NB4 (cell line): ENCODE measurements at regions not wholly inside any gene's neighbourhood (a gene's known extent, or its start where the extent isn't known, plus 50 kb on each side); places are given as distances from the start of the nearest gene placed in this dataset.

ENCODE experiments used
- DNase-seq: peaks from one replicate; pipeline ENCODE4 v3.0.0; 2010; ENCODE audit warnings: low read depth
- H3K4me3 ChIP-seq: one replicate; pipeline ENCODE4 v1.5.1; 2011; ENCODE audit warnings: mild to moderate bottlenecking, low read depth, low read length, moderate library complexity
- MYC ChIP-seq: IDR thresholded peaks from 2 replicates; pipeline ENCODE4 v1.6.1; 2011; ENCODE audit warnings: low read depth, low read length
- POLR2A ChIP-seq: IDR thresholded peaks from 2 replicates; pipeline ENCODE4 v1.6.1; 2011; ENCODE audit warnings: mild to moderate bottlenecking; ENCODE audit not compliant: insufficient read length; ENCODE audit errors: extremely low read depth
- TF ChIP-seq, protein P1 (sequence below): IDR thresholded peaks from 2 replicates; pipeline ENCODE4 v1.6.1; 2011; ENCODE audit warnings: low read depth, low read length
- TF ChIP-seq, protein P2 (sequence below): IDR thresholded peaks from one replicate; pipeline ENCODE4 v1.5.1; 2012; ENCODE audit warnings: low read depth, low read length

DNA sequence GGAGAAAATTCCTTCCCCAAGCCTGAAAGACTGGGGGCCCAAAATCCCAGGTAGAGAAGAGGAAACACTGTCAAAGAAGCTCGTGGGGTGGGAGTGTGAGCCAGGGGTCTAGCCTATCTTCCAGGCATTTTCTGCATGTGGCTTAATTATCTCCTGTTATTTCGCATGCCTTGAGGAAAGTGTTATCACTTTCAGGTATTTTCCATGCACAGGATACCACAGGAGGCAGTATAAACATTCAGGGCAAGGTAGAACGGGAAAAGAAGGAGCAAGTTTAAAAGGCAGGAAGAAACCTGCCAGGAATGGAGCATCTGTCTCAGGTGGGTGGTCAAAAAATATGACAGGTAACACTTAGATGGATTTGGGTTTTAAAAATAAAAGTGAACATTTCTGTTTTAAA, 575.3 kb upstream of the ZNF385D start:
- H3K4me3 ChIP-seq = no peak overlapping the region
- TF ChIP-seq, protein P1, sequence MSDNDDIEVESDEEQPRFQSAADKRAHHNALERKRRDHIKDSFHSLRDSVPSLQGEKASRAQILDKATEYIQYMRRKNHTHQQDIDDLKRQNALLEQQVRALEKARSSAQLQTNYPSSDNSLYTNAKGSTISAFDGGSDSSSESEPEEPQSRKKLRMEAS = no peak
- TF ChIP-seq MYC (no peak), POLR2A (no peak)
- TF ChIP-seq, protein P2, sequence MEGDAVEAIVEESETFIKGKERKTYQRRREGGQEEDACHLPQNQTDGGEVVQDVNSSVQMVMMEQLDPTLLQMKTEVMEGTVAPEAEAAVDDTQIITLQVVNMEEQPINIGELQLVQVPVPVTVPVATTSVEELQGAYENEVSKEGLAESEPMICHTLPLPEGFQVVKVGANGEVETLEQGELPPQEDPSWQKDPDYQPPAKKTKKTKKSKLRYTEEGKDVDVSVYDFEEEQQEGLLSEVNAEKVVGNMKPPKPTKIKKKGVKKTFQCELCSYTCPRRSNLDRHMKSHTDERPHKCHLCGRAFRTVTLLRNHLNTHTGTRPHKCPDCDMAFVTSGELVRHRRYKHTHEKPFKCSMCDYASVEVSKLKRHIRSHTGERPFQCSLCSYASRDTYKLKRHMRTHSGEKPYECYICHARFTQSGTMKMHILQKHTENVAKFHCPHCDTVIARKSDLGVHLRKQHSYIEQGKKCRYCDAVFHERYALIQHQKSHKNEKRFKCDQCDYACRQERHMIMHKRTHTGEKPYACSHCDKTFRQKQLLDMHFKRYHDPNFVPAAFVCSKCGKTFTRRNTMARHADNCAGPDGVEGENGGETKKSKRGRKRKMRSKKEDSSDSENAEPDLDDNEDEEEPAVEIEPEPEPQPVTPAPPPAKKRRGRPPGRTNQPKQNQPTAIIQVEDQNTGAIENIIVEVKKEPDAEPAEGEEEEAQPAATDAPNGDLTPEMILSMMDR = no peak
- no peak for DNase-seq

DNA sequence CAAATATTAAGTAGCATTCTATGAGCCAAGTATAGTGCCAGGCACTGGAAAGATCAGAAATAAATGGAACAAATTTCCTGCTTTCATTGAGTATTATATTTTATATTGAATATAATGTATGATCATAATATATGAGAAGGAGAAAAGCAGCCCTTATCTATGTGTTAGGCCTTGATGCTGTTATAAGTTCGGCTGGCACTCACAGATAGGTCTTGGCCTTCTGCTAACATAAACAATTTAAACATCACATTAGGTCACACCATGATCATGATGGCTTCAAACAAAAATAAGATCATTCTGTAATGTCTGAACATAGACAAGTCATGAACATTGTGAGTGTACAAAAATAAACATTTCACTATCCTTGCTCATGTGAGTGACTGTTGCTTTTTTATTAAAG, 584.0 kb upstream of the ZNF385D start:
- no peak for DNase-seq
- no peak overlapping the region for H3K4me3 ChIP-seq
- TF ChIP-seq, protein P2 = no peak
- TF ChIP-seq, protein P1 = no peak
- TF ChIP-seq MYC (no peak), POLR2A (no peak)

DNA sequence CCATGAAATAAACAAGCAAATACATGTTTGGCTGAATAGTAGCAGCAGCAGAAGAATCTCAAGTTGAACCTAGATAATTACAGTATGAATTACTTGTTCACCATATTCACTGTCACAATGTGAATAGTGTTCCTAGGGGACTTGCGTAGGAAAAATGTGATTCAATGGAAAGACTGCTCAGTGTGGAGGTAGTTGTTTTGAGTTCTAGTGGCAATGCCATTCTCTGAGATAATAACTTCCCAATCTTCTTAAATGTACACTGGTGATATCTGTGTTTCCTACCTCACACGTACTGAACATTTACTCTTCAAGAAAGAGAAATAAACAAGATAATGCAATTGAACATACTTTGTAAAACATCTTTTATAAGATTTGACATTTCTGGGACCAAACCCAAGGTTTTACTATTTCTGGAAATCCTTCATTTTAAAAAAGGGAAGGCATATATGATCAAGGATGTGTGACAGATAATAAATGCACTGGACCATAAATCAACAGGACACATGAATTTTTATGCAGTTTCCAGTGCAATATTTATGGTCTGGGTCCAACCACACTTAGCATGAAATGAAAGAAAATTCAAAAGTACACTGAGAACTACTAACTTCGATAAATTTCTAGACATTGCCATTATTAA, 598.3 kb upstream of the ZNF385D start:
- DNase-seq = no peak
- TF ChIP-seq, protein P2 = no peak
- TF ChIP-seq POLR2A (no peak), MYC (no peak)
- TF ChIP-seq, protein P1 = no peak
- no peak overlapping the region for H3K4me3 ChIP-seq

DNA sequence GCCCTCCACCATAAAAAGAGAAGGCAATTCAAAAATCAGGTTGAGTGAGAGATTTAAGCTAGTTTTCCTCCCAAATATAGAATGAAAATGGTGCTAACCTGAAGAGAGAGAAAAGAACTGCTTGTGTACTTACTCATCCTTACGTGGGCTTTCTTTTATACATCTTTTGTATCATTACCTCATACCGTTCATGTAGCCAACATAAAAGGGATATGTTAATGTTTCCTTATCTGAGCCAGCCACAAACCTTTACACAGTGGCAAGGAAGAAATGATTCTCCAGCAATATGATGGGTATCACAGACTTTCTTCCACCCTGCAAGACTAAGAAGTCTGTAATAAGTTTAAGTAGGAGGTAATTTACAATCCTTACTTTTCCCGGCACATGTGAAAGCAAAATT, 600.8 kb upstream of the ZNF385D start:
- no peak overlapping the region for H3K4me3 ChIP-seq
- no peak for DNase-seq
- no peak for TF ChIP-seq MYC
- TF ChIP-seq, protein P1 = no peak
- TF ChIP-seq, protein P2 = no peak
- no peak for TF ChIP-seq POLR2A

DNA sequence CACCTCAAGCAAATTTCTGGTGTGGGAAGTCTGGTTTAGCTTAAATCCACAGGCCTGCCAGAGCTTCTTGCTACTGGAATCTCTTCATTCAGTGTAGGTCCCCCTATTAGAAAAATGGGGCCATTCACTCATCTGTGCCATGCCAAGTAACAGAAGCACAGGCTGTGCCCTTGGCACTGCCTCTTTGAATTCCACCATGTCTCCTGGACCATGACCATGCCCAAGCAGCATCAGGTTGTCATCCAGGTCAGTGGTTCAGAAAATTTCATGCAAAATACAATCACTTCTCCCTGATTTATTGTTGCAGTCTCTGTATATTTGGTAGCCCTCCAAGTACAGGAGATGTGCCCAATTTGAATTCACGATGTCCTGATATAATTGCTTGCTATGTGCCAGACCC, 602.1 kb upstream of the ZNF385D start:
- TF ChIP-seq, protein P2 = no peak
- TF ChIP-seq MYC (no peak), POLR2A (no peak)
- TF ChIP-seq, protein P1 = no peak
- no peak for DNase-seq
- no peak overlapping the region for H3K4me3 ChIP-seq

DNA sequence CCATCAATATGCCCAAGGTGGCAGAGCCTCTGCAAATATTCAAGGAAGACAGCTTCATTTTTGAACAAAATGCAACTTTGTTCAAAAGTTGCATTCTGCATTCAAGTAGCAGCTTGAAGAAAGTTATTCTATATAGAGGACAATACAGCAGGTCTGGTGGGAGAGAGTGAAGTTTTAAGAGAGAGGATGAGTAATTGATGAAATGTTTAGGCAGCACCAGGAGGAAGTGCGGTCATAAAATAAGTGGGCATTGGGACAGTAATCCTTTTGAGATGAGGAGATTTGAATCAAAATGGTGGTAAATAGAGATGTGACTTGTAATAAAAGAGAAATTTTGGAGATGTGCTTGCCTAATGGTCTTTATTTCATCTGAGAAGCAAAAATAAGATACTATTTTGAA, 607.3 kb upstream of the ZNF385D start:
- DNase-seq = no peak
- no peak overlapping the region for H3K4me3 ChIP-seq
- TF ChIP-seq POLR2A (no peak), MYC (no peak)
- TF ChIP-seq, protein P2 = no peak
- TF ChIP-seq, protein P1 = no peak
